ENCODE measurements at regions not wholly inside any gene's neighbourhood (a gene's known extent, or its start where the extent isn't known, plus 50 kb on each side); places are given as distances from the start of the nearest gene placed in this dataset.

- Histone ChIP-seq H3K27me3 (no peaks in the 10 kb centered on the region), H3K4me1 (no peaks in the 10 kb centered on the region), H3K9me3 (no peaks in the 10 kb centered on the region), H3K27ac (no peak overlapping the region), H3K36me3 (no peaks in the 10 kb centered on the region), H3K4me3 (no peak overlapping the region)
- no peak for ATAC-seq
- TF ChIP-seq CTCF (IDR thresholded peaks at IDR 0.05): no peak
- no peak for TF ChIP-seq POLR2A (IDR thresholded peaks at IDR 0.05)
- TF ChIP-seq POLR2AphosphoS5 (IDR thresholded peaks at IDR 0.05): no peak
- TF ChIP-seq EP300 (IDR thresholded peaks at IDR 0.05): no peak
- 96 to 100% methylated on average over 4 of the region's 4 CpGs for WGBS, 2 donors (ENCODE audit: low coverage in 1 of 2)
Measured at GRCh38 chr2:147662221-147662620, 182.6 kb upstream of the ACVR2A start.

- ATAC-seq: no peak
- H3K36me3 ChIP-seq: no peaks in the 10 kb centered on the region
- H3K27me3 ChIP-seq: no peaks in the 10 kb centered on the region
- no peak overlapping the region for H3K27ac ChIP-seq
- H3K4me3 ChIP-seq: no peak overlapping the region
- H3K9me3 ChIP-seq: no peaks in the 10 kb centered on the region
- TF ChIP-seq CTCF (IDR thresholded peaks at IDR 0.05) (no peak), POLR2AphosphoS5 (IDR thresholded peaks at IDR 0.05) (no peak), POLR2A (IDR thresholded peaks at IDR 0.05) (no peak), EP300 (IDR thresholded peaks at IDR 0.05) (no peak)
- WGBS, 2 donors (ENCODE audit: low coverage in 1 of 2): 100% methylated on average over 2 of the region's 2 CpGs; no CpG with 5 or more reads in 1 of the 2 donors
- H3K4me1 ChIP-seq: no peaks in the 10 kb centered on the region
Measured at GRCh38 chr2:147660680-147661079, 184.1 kb upstream of the ACVR2A start.

DNA sequence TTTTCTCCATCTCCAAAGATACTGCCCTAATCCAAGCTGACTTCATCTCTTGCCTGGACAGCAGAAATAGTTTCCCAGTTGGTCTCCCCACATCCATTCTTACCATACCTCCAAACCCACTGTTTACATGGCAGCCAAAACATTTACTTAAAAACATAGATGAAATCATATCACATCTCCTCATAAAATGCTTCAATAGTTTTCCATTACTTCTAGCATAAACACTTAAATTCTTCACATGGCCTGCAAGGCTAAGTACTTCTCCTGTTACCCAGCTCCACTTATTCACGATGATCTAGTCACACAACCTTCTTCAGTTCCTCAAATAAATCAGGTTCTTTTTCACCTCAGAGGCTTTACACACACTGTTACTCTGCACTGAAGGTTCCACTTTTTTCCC lies 185.8 kb upstream of the ACVR2A start:
- Histone ChIP-seq H3K27me3 (no peaks in the 10 kb centered on the region), H3K4me3 (no peak overlapping the region), H3K4me1 (no peaks in the 10 kb centered on the region), H3K9me3 (no peaks in the 10 kb centered on the region), H3K27ac (no peak overlapping the region), H3K36me3 (no peaks in the 10 kb centered on the region)
- TF ChIP-seq CTCF (IDR thresholded peaks at IDR 0.05) (no peak), POLR2A (IDR thresholded peaks at IDR 0.05) (no peak), EP300 (IDR thresholded peaks at IDR 0.05) (no peak), POLR2AphosphoS5 (IDR thresholded peaks at IDR 0.05) (no peak)
- no peak for ATAC-seq
- WGBS, 2 donors (ENCODE audit: low coverage in 1 of 2): 43 to 69% methylated on average over 1 of the region's 1 CpG

GRCh38 chr2:147657086-147658000 lies 187.5 kb upstream of the ACVR2A start:
- H3K4me1 ChIP-seq: no peaks in the 10 kb centered on the region
- WGBS, 2 donors (ENCODE audit: low coverage in 1 of 2): 88 to 100% methylated on average over 1 to 2 of the region's 2 CpGs
- H3K9me3 ChIP-seq: no peaks in the 10 kb centered on the region
- no peak overlapping the region for H3K4me3 ChIP-seq
- no peak for ATAC-seq
- H3K27me3 ChIP-seq: no peaks in the 10 kb centered on the region
- TF ChIP-seq POLR2AphosphoS5 (IDR thresholded peaks at IDR 0.05): no peak
- TF ChIP-seq POLR2A (IDR thresholded peaks at IDR 0.05): no peak
- no peak for TF ChIP-seq EP300 (IDR thresholded peaks at IDR 0.05)
- TF ChIP-seq CTCF (IDR thresholded peaks at IDR 0.05): no peak
- no peaks in the 10 kb centered on the region for H3K36me3 ChIP-seq
- H3K27ac ChIP-seq: no peak overlapping the region

DNA sequence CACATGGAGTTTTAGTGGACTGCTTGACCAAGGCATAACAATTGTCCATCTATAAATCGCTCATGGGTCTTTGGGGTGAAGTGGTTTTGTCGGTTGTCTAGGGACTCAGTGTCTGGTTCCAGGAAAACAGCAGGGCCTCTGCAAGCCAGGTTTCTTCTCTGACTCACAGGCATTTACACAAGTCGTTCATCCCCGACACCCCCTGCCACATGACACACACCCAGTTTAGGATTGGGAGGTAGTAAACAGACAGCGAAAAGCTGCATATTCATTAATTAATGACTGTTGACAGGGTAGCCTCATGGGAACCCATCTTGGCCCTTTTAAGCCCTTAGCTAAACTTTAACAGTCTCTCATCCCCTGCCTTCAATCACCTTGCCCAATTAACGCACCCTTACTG lies 194.8 kb upstream of the ACVR2A start:
- Histone ChIP-seq H3K27ac (no peak overlapping the region), H3K4me1 (peaks cover 0 to 14% (median 5%) of the 10 kb centered on the region in 3 donors), H3K4me3 (no peak overlapping the region), H3K27me3 (no peaks in the 10 kb centered on the region), H3K36me3 (no peaks in the 10 kb centered on the region), H3K9me3 (no peaks in the 10 kb centered on the region)
- WGBS, 2 donors (ENCODE audit: low coverage in 1 of 2): 80 to 85% methylated on average over 2 to 6 of the region's 6 CpGs
- TF ChIP-seq POLR2AphosphoS5 (IDR thresholded peaks at IDR 0.05): no peak
- no peak for TF ChIP-seq POLR2A (IDR thresholded peaks at IDR 0.05)
- TF ChIP-seq CTCF (IDR thresholded peaks at IDR 0.05): no peak
- no peak for TF ChIP-seq EP300 (IDR thresholded peaks at IDR 0.05)
- ATAC-seq: no peak
